H1 (cell line): ENCODE measurements at regions not wholly inside any gene's neighbourhood (a gene's known extent, or its start where the extent isn't known, plus 50 kb on each side); places are given as distances from the start of the nearest gene placed in this dataset.

Source experiments
- CTCF ChIA-PET: fragments of 300-600 bp; sonication (Branson Sonifier 250); formaldehyde crosslinking; loops from one replicate; lab custom pipeline; 2021; ENCODE audit not compliant: partially characterized antibody; lab: Charles Lee
- POLR2A ChIA-PET: fragments of 300-600 bp; sonication (Branson Sonifier 250); formaldehyde crosslinking; loops from one replicate; lab custom pipeline; 2021; ENCODE audit warnings: inconsistent platforms; ENCODE audit not compliant: partially characterized antibody; lab: Charles Lee
- DNase-seq, 2 experiments: peaks; one replicate each; pipeline versions ENCODE4 v3.0.0 to v3.0.0-alpha.2; 2010 to 2022; ENCODE audit warnings: low spot score in 2 of 2, low read depth in 1 of 2, mixed read lengths in 1 of 2
- FAIRE-seq: peaks from 2 replicates; lab custom pipeline; 2011; peaks lifted over from hg19 to GRCh38; lab: Jason Lieb, UNC
- H2AFZ ChIP-seq: 2 replicates; pipeline ENCODE4 v1.8.1; 2012; ENCODE audit warnings: low read length, inconsistent platforms
- H2AK5ac ChIP-seq: 2 replicates; pipeline ENCODE4 v1.6.1; 2013; ENCODE audit warnings: low read depth, low read length
- H2BK120ac ChIP-seq: replicated peaks from 2 replicates; pipeline ENCODE3; 2013; ENCODE audit warnings: low read depth, low read length, inconsistent platforms
- H2BK12ac ChIP-seq: 2 replicates; pipeline ENCODE4 v1.6.1; 2013; ENCODE audit warnings: low read depth, low read length
- H2BK15ac ChIP-seq: 2 replicates; pipeline ENCODE4 v1.6.1; 2013; ENCODE audit warnings: low read length
- H2BK20ac ChIP-seq: 2 replicates; pipeline ENCODE4 v1.6.1; 2013; ENCODE audit warnings: low read length
- H2BK5ac ChIP-seq: 2 replicates; pipeline ENCODE4 v1.6.1; 2013; ENCODE audit warnings: low read depth, low read length
- H3K14ac ChIP-seq: 2 replicates; pipeline ENCODE4 v1.6.1; 2013; ENCODE audit warnings: inconsistent platforms; ENCODE audit not compliant: insufficient read length
- H3K18ac ChIP-seq: 2 replicates; pipeline ENCODE4 v1.6.1; 2013; ENCODE audit warnings: low read length; ENCODE audit errors: extremely low read depth
- H3K23ac ChIP-seq: 2 replicates; pipeline ENCODE4 v1.6.1; 2013; ENCODE audit warnings: inconsistent platforms; ENCODE audit not compliant: insufficient read length
- H3K23me2 ChIP-seq: 2 replicates; pipeline ENCODE4 v1.6.1; 2013; ENCODE audit warnings: low read depth, low read length
- H3K27ac ChIP-seq: 2 replicates; pipeline ENCODE4 v1.6.1; 2011; ENCODE audit warnings: low read depth, low read length, inconsistent platforms
- H3K27me3 ChIP-seq, 4 experiments: replicated peaks in 1 of 4; 1 replicate in 1 of 4; 2 replicates in 3 of 4; pipeline versions ENCODE4 v1.6.1 to v1.8.1; 2011 to 2013; ENCODE audit warnings: low read length in 3 of 4, mild to moderate bottlenecking in 3 of 4, inconsistent platforms in 2 of 4, mixed read lengths in 2 of 4, moderate library complexity in 1 of 4; ENCODE audit not compliant: control insufficient read depth in 3 of 4, insufficient read depth in 3 of 4; ENCODE audit errors: extremely low read depth in 1 of 4
- H3K36me3 ChIP-seq, 4 experiments: 2 replicates each; pipeline versions ENCODE4 v1.6.1 to v1.8.1; 2011 to 2013; ENCODE audit warnings: mild to moderate bottlenecking in 4 of 4, low read length in 3 of 4, moderate library complexity in 2 of 4, control low read depth in 1 of 4, inconsistent platforms in 1 of 4; ENCODE audit not compliant: insufficient read depth in 4 of 4, control insufficient read depth in 2 of 4
- H3K4ac ChIP-seq: replicated peaks from 2 replicates; pipeline ENCODE3; 2013; ENCODE audit warnings: low read length, low read depth, mixed read lengths, inconsistent platforms; ENCODE audit not compliant: insufficient read length
- H3K4me1 ChIP-seq, 4 experiments: replicated peaks in 1 of 4; 1 replicate in 1 of 4; 2 replicates in 3 of 4; pipeline versions ENCODE4 v1.6.1 to v1.8.1; 2011 to 2013; ENCODE audit warnings: low read length in 3 of 4, inconsistent platforms in 2 of 4, mixed read lengths in 1 of 4; ENCODE audit not compliant: insufficient read depth in 4 of 4, control insufficient read depth in 3 of 4
- H3K4me2 ChIP-seq, 2 experiments: 2 replicates each; pipeline versions ENCODE4 v1.6.1 to v1.8.1; 2011 to 2013; ENCODE audit warnings: low read depth in 2 of 2, low read length in 2 of 2, control low read depth in 1 of 2, inconsistent platforms in 1 of 2, mild to moderate bottlenecking in 1 of 2; ENCODE audit not compliant: insufficient read depth in 1 of 2
- H3K4me3 ChIP-seq, 4 experiments: fragments of 200-600, 300-600 bp in 1 of 4; sonication (generic), shearing (Covaris generic), sonication (Bioruptor Twin) in 1 of 4; 2 replicates each; pipeline versions ENCODE4 v1.5.1 to v1.8.1; 2011 to 2016; ENCODE audit warnings: low read length in 4 of 4, low read depth in 3 of 4, control low read depth in 2 of 4, inconsistent platforms in 2 of 4, mild to moderate bottlenecking in 2 of 4, mixed read lengths in 1 of 4, moderate library complexity in 1 of 4; ENCODE audit not compliant: insufficient read depth in 2 of 4; ENCODE audit errors: extremely low read depth in 1 of 4
- H3K56ac ChIP-seq: replicated peaks from 2 replicates; pipeline ENCODE3; 2013; ENCODE audit warnings: low read depth, mild to moderate bottlenecking, mixed read lengths, low read length, inconsistent platforms; ENCODE audit not compliant: insufficient read length
- H3K79me1 ChIP-seq: 2 replicates; pipeline ENCODE4 v1.6.1; 2013; ENCODE audit warnings: low read depth, low read length, control low read depth
- H3K79me2 ChIP-seq, 2 experiments: 2 replicates each; pipeline versions ENCODE4 v1.6.1 to v1.8.1; 2012 to 2013; ENCODE audit warnings: low read length in 2 of 2, mild to moderate bottlenecking in 2 of 2, inconsistent platforms in 1 of 2; ENCODE audit not compliant: insufficient read depth in 2 of 2, control insufficient read depth in 1 of 2
- H3K9ac ChIP-seq, 4 experiments: replicated peaks in 1 of 4; 1 replicate in 1 of 4; 2 replicates in 3 of 4; pipeline versions ENCODE4 v1.6.1 to v1.8.1; 2011 to 2013; ENCODE audit warnings: low read depth in 3 of 4, low read length in 3 of 4, control low read depth in 2 of 4, mild to moderate bottlenecking in 2 of 4, moderate library complexity in 2 of 4, inconsistent platforms in 1 of 4; ENCODE audit errors: extremely low read depth in 1 of 4
- H3K9me3 ChIP-seq, 2 experiments: 2 replicates each; pipeline versions ENCODE4 v1.6.1 to v1.8.1; 2012 to 2013; ENCODE audit warnings: mild to moderate bottlenecking in 2 of 2, moderate library complexity in 2 of 2, control low read depth in 1 of 2, inconsistent platforms in 1 of 2, low read depth in 1 of 2, low read length in 1 of 2, mixed read lengths in 1 of 2; ENCODE audit not compliant: insufficient read depth in 2 of 2
- H4K20me1 ChIP-seq, 2 experiments: replicated peaks in 1 of 2; 2 replicates each; pipeline versions ENCODE3 to v1.8.1; 2011 to 2013; ENCODE audit warnings: inconsistent platforms in 2 of 2, low read length in 2 of 2, mild to moderate bottlenecking in 1 of 2; ENCODE audit not compliant: insufficient read depth in 2 of 2, control insufficient read depth in 1 of 2
- H4K5ac ChIP-seq: 2 replicates; pipeline ENCODE4 v1.6.1; 2013; ENCODE audit warnings: low read length, low read depth, mixed read lengths, inconsistent platforms; ENCODE audit not compliant: insufficient read length
- H4K8ac ChIP-seq: 2 replicates; pipeline ENCODE4 v1.8.0; 2013; ENCODE audit warnings: mild to moderate bottlenecking, moderate library complexity, low read length, inconsistent platforms; ENCODE audit not compliant: insufficient read depth; ENCODE audit errors: extremely low read depth
- H4K91ac ChIP-seq: replicated peaks from 2 replicates; pipeline ENCODE3; 2013; ENCODE audit warnings: low read length, mixed read lengths, inconsistent platforms; ENCODE audit not compliant: insufficient read length
- ATF2 ChIP-seq: IDR thresholded peaks from 2 replicates; pipeline ENCODE4 v1.6.1; 2012; ENCODE audit warnings: low read length, inconsistent platforms
- EP300 ChIP-seq, 2 experiments: IDR thresholded peaks; 1 replicate in 1 of 2; 2 replicates in 1 of 2; pipeline ENCODE4 v1.6.1; 2011 to 2012; ENCODE audit warnings: low read depth in 2 of 2, low read length in 2 of 2, mild to moderate bottlenecking in 2 of 2, borderline replicate concordance in 1 of 2, inconsistent platforms in 1 of 2, moderate library complexity in 1 of 2
- HDAC6 ChIP-seq: IDR thresholded peaks from one replicate; pipeline ENCODE4 v1.7.1; 2012; ENCODE audit warnings: low read depth, mild to moderate bottlenecking, inconsistent platforms, low read length, moderate library complexity
- JUN ChIP-seq: IDR thresholded peaks from 2 replicates; pipeline ENCODE4 v1.6.1; 2011; ENCODE audit warnings: low read depth, mild to moderate bottlenecking, improper control_type of control experiment, low read length
- KDM4A ChIP-seq: IDR thresholded peaks from one replicate; pipeline ENCODE4 v1.7.1; 2012; ENCODE audit warnings: low read depth, mild to moderate bottlenecking, moderate library complexity, low read length, inconsistent platforms; ENCODE audit not compliant: severe bottlenecking
- MAX ChIP-seq: IDR thresholded peaks from 2 replicates; pipeline ENCODE4 v1.6.1; 2012; ENCODE audit warnings: inconsistent platforms
- NANOG ChIP-seq: IDR thresholded peaks from 2 replicates; pipeline ENCODE4 v1.6.1; 2011; ENCODE audit warnings: low read length, low read depth, mild to moderate bottlenecking, inconsistent platforms; ENCODE audit not compliant: insufficient read depth, poor library complexity, severe bottlenecking
- PHF8 ChIP-seq: fragments of 200-600 bp; sonication (generic); conservative IDR thresholded peaks from 2 replicates; pipeline ENCODE4 v1.7.1; 2012; ENCODE audit warnings: low read depth, mild to moderate bottlenecking, inconsistent platforms, low read length, moderate library complexity
- POU5F1 ChIP-seq: IDR thresholded peaks from 2 replicates; pipeline ENCODE4 v1.6.1; 2011; ENCODE audit warnings: low read depth, mild to moderate bottlenecking, low read length, moderate library complexity
- TEAD4 ChIP-seq: IDR thresholded peaks from 2 replicates; pipeline ENCODE4 v1.6.1; 2012; ENCODE audit warnings: low read depth, low read length, inconsistent platforms, mixed read lengths
- YY1 ChIP-seq: IDR thresholded peaks from 2 replicates; pipeline ENCODE4 v1.6.1; 2011; ENCODE audit warnings: low read depth, mild to moderate bottlenecking, low read length
- ZNF274 ChIP-seq: IDR thresholded peaks from 2 replicates; pipeline ENCODE4 v1.7.0; 2012; ENCODE audit warnings: low read length, borderline replicate concordance; ENCODE audit errors: extremely low read depth
- WGBS, 2 experiments: shearing (Covaris generic) in 1 of 2; methylation state at CpG; one replicate each; pipeline versions ENCODE4 v1.1.6 to v1.1.7; 2013 to 2015; ENCODE audit warnings: low lambda C conversion rate in 2 of 2, mixed read lengths in 2 of 2, inconsistent platforms in 1 of 2, low coverage in 1 of 2, missing lambda C conversion rate in 1 of 2; ENCODE audit not compliant: insufficient replicate concordance in 2 of 2, insufficient coverage in 1 of 2, insufficient read length in 1 of 2; ENCODE audit errors: extremely low coverage in 1 of 2, missing lambda C conversion rate in 1 of 2; 5-methylcytosine and 5-hydroxymethylcytosine counted together

GRCh38 chr11:70763606-70764005, 365.3 kb downstream of the CTTN start:
- DNase-seq = no peak
- no peaks in the 10 kb centered on the region for H3K79me1 ChIP-seq
- no peak overlapping the region for H2AK5ac ChIP-seq
- H3K14ac ChIP-seq = no peak overlapping the region
- H3K79me2 ChIP-seq = no peaks in the 10 kb centered on the region
- peaks cover 0 to 3% (median 1%) of the 10 kb centered on the region in 4 experiments; a peak in 2 of 7 replicates for H3K4me1 ChIP-seq
- H3K4ac ChIP-seq = no peak overlapping the region
- no peak overlapping the region for H2BK5ac ChIP-seq
- CTCF ChIA-PET = interaction anchor here (0.6 to 1.3 kb wide), 2 partner anchors 11 to 241 kb away, joined by 3 read pairs; no protein-coding TSS in a partner anchor
- no peak overlapping the region for H3K56ac ChIP-seq
- no peak overlapping the region for H3K4me3 ChIP-seq
- H2BK12ac ChIP-seq = no peak overlapping the region
- no peak overlapping the region for H2BK20ac ChIP-seq
- POLR2A ChIA-PET = no interaction called here
- FAIRE-seq = no peak
- H3K23ac ChIP-seq = no peak overlapping the region
- no peak overlapping the region for H3K9ac ChIP-seq
- H3K18ac ChIP-seq = no peak overlapping the region
- no peak overlapping the region for H3K27ac ChIP-seq
- no peak overlapping the region for H2BK120ac ChIP-seq
- H3K23me2 ChIP-seq = peaks cover 10% of the 10 kb centered on the region; the same call in 1 of the 2 replicates
- H2AFZ ChIP-seq = no peak overlapping the region
- no peak overlapping the region for H4K8ac ChIP-seq
- peaks cover 0 to 5% of the 10 kb centered on the region in 2 experiments; a peak in 2 of 4 replicates for H3K9me3 ChIP-seq
- H4K91ac ChIP-seq = no peak overlapping the region
- no peaks in the 10 kb centered on the region for H3K36me3 ChIP-seq
- H4K5ac ChIP-seq = no peak overlapping the region
- H2BK15ac ChIP-seq = no peak overlapping the region
- H3K4me2 ChIP-seq = no peak overlapping the region
- H4K20me1 ChIP-seq = peaks cover 4% of the 10 kb centered on the region in 2 experiments
- whole genome bisulfite sequencing, 2 experiments = 85% methylated on average over 3 of the region's 3 CpGs; no CpG with 5 or more reads in 1 of the 2 experiments
- H3K27me3 ChIP-seq = no peaks in the 10 kb centered on the region
- TF ChIP-seq YY1 = no peak
- TF ChIP-seq JUN = no peak
- TF ChIP-seq POU5F1 = no peak
- TF ChIP-seq HDAC6 = no peak
- no peak for TF ChIP-seq EP300 (IDR thresholded peaks at IDR 0.05; ENCODE audit: borderline replicate concordance in 1 of 2, low read depth in 2 of 2, low read length in 2 of 2)
- no peak for TF ChIP-seq PHF8
- TF ChIP-seq NANOG = no peak
- TF ChIP-seq MAX = no peak
- TF ChIP-seq ZNF274 = no peak
- no peak for TF ChIP-seq TEAD4
- TF ChIP-seq KDM4A = no peak
- TF ChIP-seq ATF2 = no peak
